Adrenal gland (tissue), 9 donors: ENCODE measurements at regions not wholly inside any gene's neighbourhood (a gene's known extent, or its start where the extent isn't known, plus 50 kb on each side); places are given as distances from the start of the nearest gene placed in this dataset.
"Not testable (repeated sequence)": the region's sequence is repeated elsewhere in the genome, so short reads cannot be mapped to it uniquely, and the experiment has no call there.

Experiments used
- DNase-seq, 7 donors: peaks; one replicate each; pipeline ENCODE4 v3.0.0-alpha.2; 2019 to 2020
- H3K27ac ChIP-seq, 5 donors: fragments of 200-600 bp; sonication (generic) in 4 of 5; 1 replicate in 3 of 5; 2 replicates in 2 of 5; pipeline versions ENCODE4 v1.5.1 to v1.8.0; 2016 to 2020; ENCODE audit warnings: mild to moderate bottlenecking in 1 of 5
- H3K27me3 ChIP-seq: fragments of 200-600 bp; 2 replicates; pipeline ENCODE4 v1.8.0; 2021
- H3K36me3 ChIP-seq, 2 donors: fragments of 200-600 bp; replicated peaks in 1 of 2; 1 replicate in 1 of 2; 2 replicates in 1 of 2; pipeline versions ENCODE4 v1.5.1 to v1.8.0; 2018 to 2022
- H3K4me1 ChIP-seq, 2 donors: fragments of 200-600 bp; replicated peaks in 1 of 2; 1 replicate in 1 of 2; 2 replicates in 1 of 2; pipeline versions ENCODE4 v1.5.1 to v1.8.0; 2018 to 2021
- H3K4me3 ChIP-seq, 4 donors: fragments of 200-600 bp; sonication (generic) in 3 of 4; one replicate each; pipeline ENCODE4 v1.5.1; 2016 to 2018
- H3K9me3 ChIP-seq, 3 donors: fragments of 200-600 bp; sonication (generic) in 1 of 3; replicated peaks in 1 of 3; 1 replicate in 2 of 3; 2 replicates in 1 of 3; pipeline versions ENCODE4 v1.5.1 to v1.8.0; 2016 to 2021
- POLR2A ChIP-seq, 2 donors: fragments of 450-650 bp; IDR thresholded peaks; one replicate each; pipeline ENCODE4 v1.6.1; 2017; ENCODE audit warnings: antibody characterized with exemption in 2 of 2, mild to moderate bottlenecking in 2 of 2, moderate library complexity in 1 of 2
- WGBS, 4 donors: extraction: QIAGEN DNeasy Blood & Tissue Kit in 2 of 4; methylation state at CpG; one replicate each; pipeline versions ENCODE4 v1.1.5 to v1.1.7; 2013 to 2017; 5-methylcytosine and 5-hydroxymethylcytosine counted together
- intact Hi-C, 2 donors: fragments of 100-400 bp; cut with DNase I; formaldehyde crosslinking; loops; one replicate each; pipeline versions ENCODE4 v1.14.1 to v1.15.0; 2022 to 2023
- TF ChIP-seq, protein P1 (sequence below), 6 experiments: fragments of 450-650 bp in 4 of 6; fragments of 200-600 bp in 2 of 6; sonication (generic) in 1 of 6; IDR thresholded peaks; 1 replicate in 5 of 6; 2 replicates in 1 of 6; pipeline versions ENCODE4 v1.5.1 to v1.8.0; 2016 to 2021; ENCODE audit warnings: antibody characterized with exemption in 6 of 6, mild to moderate bottlenecking in 2 of 6, moderate library complexity in 1 of 6
- donor health status: healthy with polysubstance abuse.
- donor health status: Bipolar disorder and iron deficiency.
- donor health status: DM: yes; HTN: yes; CAD: no.
- donor health status: DM: no; HTN: no; CAD: no.
- donor health status: DM: no; HTN: no; CAD: no.

DNA sequence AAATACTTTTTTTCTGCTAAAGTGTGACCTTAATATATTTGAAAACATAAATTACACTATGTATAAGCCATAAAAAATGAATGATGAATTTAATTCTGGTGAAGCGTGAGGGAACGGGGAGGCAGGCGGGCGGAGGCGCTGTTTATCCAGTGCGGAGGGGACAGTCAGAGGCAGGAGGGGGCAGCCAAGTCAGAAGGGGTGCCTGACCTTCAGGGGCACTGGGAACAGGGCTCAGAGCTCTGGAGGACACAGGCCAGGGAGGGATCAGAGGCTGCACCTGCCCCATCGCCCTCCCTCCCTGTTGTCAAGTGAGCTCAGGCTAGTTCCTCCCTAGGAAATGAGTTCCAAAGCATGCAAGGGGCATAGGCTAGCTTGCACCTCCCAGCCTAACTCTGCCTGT is 82.0 kb upstream of the CASZ1 start:
- Histone ChIP-seq H3K27ac (no peak overlapping the region), H3K9me3 (no peaks in the 10 kb centered on the region), H3K36me3 (no peaks in the 10 kb centered on the region), H3K4me1 (no peaks in the 10 kb centered on the region), H3K27me3 (peaks cover 7% of the 10 kb centered on the region), H3K4me3 (no peak overlapping the region)
- 73 to 90% (median 82%) methylated on average over 6 to 7 of the region's 7 CpGs for WGBS, 4 donors
- intact Hi-C loops = no loop called here
- TF ChIP-seq, protein P1, sequence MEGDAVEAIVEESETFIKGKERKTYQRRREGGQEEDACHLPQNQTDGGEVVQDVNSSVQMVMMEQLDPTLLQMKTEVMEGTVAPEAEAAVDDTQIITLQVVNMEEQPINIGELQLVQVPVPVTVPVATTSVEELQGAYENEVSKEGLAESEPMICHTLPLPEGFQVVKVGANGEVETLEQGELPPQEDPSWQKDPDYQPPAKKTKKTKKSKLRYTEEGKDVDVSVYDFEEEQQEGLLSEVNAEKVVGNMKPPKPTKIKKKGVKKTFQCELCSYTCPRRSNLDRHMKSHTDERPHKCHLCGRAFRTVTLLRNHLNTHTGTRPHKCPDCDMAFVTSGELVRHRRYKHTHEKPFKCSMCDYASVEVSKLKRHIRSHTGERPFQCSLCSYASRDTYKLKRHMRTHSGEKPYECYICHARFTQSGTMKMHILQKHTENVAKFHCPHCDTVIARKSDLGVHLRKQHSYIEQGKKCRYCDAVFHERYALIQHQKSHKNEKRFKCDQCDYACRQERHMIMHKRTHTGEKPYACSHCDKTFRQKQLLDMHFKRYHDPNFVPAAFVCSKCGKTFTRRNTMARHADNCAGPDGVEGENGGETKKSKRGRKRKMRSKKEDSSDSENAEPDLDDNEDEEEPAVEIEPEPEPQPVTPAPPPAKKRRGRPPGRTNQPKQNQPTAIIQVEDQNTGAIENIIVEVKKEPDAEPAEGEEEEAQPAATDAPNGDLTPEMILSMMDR (IDR thresholded peaks at IDR 0.05) = no peak
- TF ChIP-seq POLR2A (IDR thresholded peaks at IDR 0.05) = no peak
- no peak for DNase-seq

DNA sequence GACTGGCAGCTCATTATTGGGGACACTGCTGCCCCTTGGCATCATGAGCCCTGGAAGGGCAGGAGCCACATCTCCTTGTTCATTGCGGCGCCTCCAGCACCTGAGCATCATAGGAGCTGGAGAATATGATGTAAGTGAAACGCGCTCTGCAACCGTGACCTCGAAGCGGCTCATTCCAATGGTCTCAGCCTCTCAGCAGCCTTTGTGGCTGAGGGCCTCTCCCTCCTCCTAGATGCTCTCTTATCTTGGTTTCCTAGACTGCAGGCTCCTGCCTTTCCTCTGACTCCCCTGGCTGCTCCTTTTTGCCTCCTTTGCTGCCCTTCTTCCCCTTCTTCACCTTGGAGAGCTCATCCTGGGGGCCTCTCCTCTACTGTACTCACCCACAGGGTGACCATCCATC is 83.6 kb upstream of the CASZ1 start:
- peaks cover 5% of the 10 kb centered on the region for H3K27me3 ChIP-seq
- intact Hi-C loops = no loop called here
- H3K36me3 ChIP-seq = no peaks in the 10 kb centered on the region
- no peak for DNase-seq
- no peaks in the 10 kb centered on the region for H3K9me3 ChIP-seq
- H3K27ac ChIP-seq = no peak overlapping the region
- no peaks in the 10 kb centered on the region for H3K4me1 ChIP-seq
- H3K4me3 ChIP-seq = no peak overlapping the region
- WGBS, 4 donors = 59 to 94% (median 89%) methylated on average over 4 to 7 of the region's 7 CpGs
- no peak for TF ChIP-seq POLR2A (IDR thresholded peaks at IDR 0.05)
- TF ChIP-seq, protein P1 (IDR thresholded peaks at IDR 0.05) = no peak

DNA sequence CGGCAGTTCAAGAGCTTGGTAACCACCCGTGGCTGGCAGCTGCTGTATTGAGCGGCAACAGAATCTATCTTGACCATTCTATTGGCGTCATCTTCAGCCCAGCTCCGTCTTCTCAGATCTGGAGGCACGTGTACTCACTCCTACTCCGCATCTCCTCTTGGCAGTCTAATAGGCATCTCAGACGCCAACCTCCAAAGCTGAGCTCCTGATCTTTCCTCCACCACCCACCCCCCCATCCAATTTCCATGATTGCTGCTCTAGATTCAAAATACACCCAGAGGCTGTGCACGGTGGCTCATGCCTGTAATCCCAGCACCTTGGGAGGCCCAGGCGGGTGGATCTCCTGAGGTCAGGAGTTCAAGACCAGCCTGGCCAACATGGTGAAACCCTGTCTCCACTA is 84.6 kb upstream of the CASZ1 start:
- Histone ChIP-seq H3K4me1 (no peaks in the 10 kb centered on the region), H3K9me3 (no peaks in the 10 kb centered on the region), H3K27me3 (peaks cover 4% of the 10 kb centered on the region), H3K36me3 (no peaks in the 10 kb centered on the region), H3K4me3 (no peak overlapping the region), H3K27ac (no peak overlapping the region)
- TF ChIP-seq, protein P1 (IDR thresholded peaks at IDR 0.05) = no peak
- no peak for TF ChIP-seq POLR2A (IDR thresholded peaks at IDR 0.05)
- no peak for DNase-seq
- intact Hi-C loops = no loop called here
- WGBS, 4 donors = 83 to 88% (median 87%) methylated on average over 10 of the region's 10 CpGs

DNA sequence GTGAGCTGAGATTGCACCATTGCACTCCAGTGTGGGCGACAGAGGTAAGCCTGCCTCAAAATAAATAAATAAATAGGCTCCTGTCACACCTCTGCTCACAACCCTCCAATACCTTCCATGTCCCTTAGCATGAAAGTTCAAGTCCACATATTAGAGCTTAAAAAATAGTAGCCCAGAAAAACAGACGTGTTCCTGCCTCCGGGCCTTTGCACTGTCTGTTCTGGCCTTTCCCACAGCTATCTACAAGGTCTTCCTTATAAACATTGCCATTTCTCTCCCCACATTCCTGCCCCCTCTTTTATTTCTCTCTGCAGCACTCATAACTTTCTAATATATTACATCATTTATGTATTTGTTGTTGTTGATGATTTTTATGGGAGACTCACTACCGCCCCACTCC is 85.6 kb upstream of the CASZ1 start:
- H3K36me3 ChIP-seq = no peaks in the 10 kb centered on the region
- no peak overlapping the region for H3K27ac ChIP-seq
- H3K4me1 ChIP-seq = no peaks in the 10 kb centered on the region
- no peak overlapping the region for H3K4me3 ChIP-seq
- intact Hi-C loops = no loop called here
- no peak for TF ChIP-seq POLR2A (IDR thresholded peaks at IDR 0.05)
- TF ChIP-seq, protein P1 (IDR thresholded peaks at IDR 0.05) = no peak
- no peaks in the 10 kb centered on the region for H3K9me3 ChIP-seq
- no peak for DNase-seq
- peaks cover 4% of the 10 kb centered on the region for H3K27me3 ChIP-seq
- 93 to 95% (median 94%) methylated on average over 4 of the region's 4 CpGs for WGBS, 4 donors

DNA sequence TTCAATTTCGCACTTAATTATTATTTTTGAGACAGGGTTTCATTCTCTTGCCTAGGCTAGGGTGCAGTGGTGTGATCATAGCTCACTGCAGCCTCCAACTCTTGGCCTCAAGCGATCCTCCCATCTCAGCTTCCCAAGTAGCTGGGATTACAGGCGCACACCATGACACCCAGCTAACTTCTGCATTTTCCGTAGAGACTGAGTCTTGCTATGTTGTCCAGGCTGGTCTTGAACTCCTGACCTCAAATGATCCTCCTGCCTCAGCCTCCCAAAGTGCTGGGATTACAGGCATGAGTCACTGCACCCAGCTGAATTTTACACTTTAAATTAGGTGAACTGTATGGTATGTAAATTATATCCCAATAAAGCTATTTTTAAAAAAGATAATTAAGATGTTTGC is 90.6 kb upstream of the CASZ1 start:
- H3K4me1 ChIP-seq, H3K4me3 ChIP-seq, H3K9me3 ChIP-seq, DNase-seq, H3K36me3 ChIP-seq, intact Hi-C loops, H3K27ac ChIP-seq: not testable (repeated sequence)
- peaks cover 32% of the 10 kb centered on the region for H3K27me3 ChIP-seq
- WGBS, 4 donors = 87 to 93% (median 90%) methylated on average over 4 of the region's 4 CpGs
